HG03064 (cell line): ENCODE measurements at regions not wholly inside any gene's neighbourhood (a gene's known extent, or its start where the extent isn't known, plus 50 kb on each side); places are given as distances from the start of the nearest gene placed in this dataset.

ENCODE experiments used
- ATAC-seq: cut with Tn5 transposase; IDR thresholded peaks from one replicate; pipeline ENCODE4 v1.9.1; 2021; ENCODE audit warnings: low read depth; ENCODE audit not compliant: unreplicated experiment

GRCh38 chr3:59547874-59548273, 498.0 kb upstream of the CFAP20DC start:
- ATAC-seq = no peak

GRCh38 chr3:59546522-59546921, 496.7 kb upstream of the CFAP20DC start:
- ATAC-seq = no peak

- no peak for ATAC-seq
Observed at GRCh38 chr3:59545374-59545773, 495.5 kb upstream of the CFAP20DC start.

GRCh38 chr3:59542276-59542675, 492.5 kb upstream of the CFAP20DC start:
- ATAC-seq = no peak

GRCh38 chr3:59540696-59541095, 490.9 kb upstream of the CFAP20DC start:
- no peak for ATAC-seq

GRCh38 chr3:59540241-59540640, 490.4 kb upstream of the CFAP20DC start:
- no peak for ATAC-seq

- no peak for ATAC-seq
Observed at GRCh38 chr3:59538753-59539432, 489.1 kb upstream of the CFAP20DC start.

- ATAC-seq = no peak
Observed at GRCh38 chr3:59535791-59536221, 486.0 kb upstream of the CFAP20DC start.

GRCh38 chr3:59531994-59532393, 482.2 kb upstream of the CFAP20DC start:
- no peak for ATAC-seq

- no peak for ATAC-seq
Observed at GRCh38 chr3:59531066-59531745, 481.4 kb upstream of the CFAP20DC start.

- ATAC-seq = no peak
Observed at GRCh38 chr3:59528251-59528650, 478.4 kb upstream of the CFAP20DC start.

- ATAC-seq = no peak
Observed at GRCh38 chr3:59527493-59527892, 477.7 kb upstream of the CFAP20DC start.

GRCh38 chr3:59526999-59527398, 477.2 kb upstream of the CFAP20DC start:
- ATAC-seq = no peak

- ATAC-seq = no peak
Observed at GRCh38 chr3:59522550-59522949, 472.7 kb upstream of the CFAP20DC start.

GRCh38 chr3:59519094-59519493, 469.3 kb upstream of the CFAP20DC start:
- ATAC-seq = no peak

GRCh38 chr3:59518283-59519055, 468.6 kb upstream of the CFAP20DC start:
- no peak for ATAC-seq

- no peak for ATAC-seq
Observed at GRCh38 chr3:59517388-59517787, 467.6 kb upstream of the CFAP20DC start.

GRCh38 chr3:59515966-59516365, 466.1 kb upstream of the CFAP20DC start:
- ATAC-seq = no peak

GRCh38 chr3:59514865-59515482, 465.1 kb upstream of the CFAP20DC start:
- no peak for ATAC-seq

- ATAC-seq = no peak
Observed at GRCh38 chr3:59513570-59513969, 463.7 kb upstream of the CFAP20DC start.

- ATAC-seq = no peak
Observed at GRCh38 chr3:59512066-59512465, 462.2 kb upstream of the CFAP20DC start.
